IPS-15b (cell line): ENCODE measurements at regions not wholly inside any gene's neighbourhood (a gene's known extent, or its start where the extent isn't known, plus 50 kb on each side); places are given as distances from the start of the nearest gene placed in this dataset.

Source experiments
- H3K27me3 ChIP-seq: one replicate; pipeline ENCODE4 v1.6.1; 2013; ENCODE audit warnings: low read length; ENCODE audit not compliant: control insufficient read depth, insufficient read depth
- H3K36me3 ChIP-seq: one replicate; pipeline ENCODE4 v1.6.1; 2013; ENCODE audit warnings: low read length; ENCODE audit not compliant: control insufficient read depth, insufficient read depth
- H3K4me1 ChIP-seq: one replicate; pipeline ENCODE4 v1.6.1; 2013; ENCODE audit warnings: mild to moderate bottlenecking, low read length; ENCODE audit not compliant: control insufficient read depth, insufficient read depth
- H3K4me3 ChIP-seq: one replicate; pipeline ENCODE4 v1.5.1; 2013; ENCODE audit warnings: low read depth, low read length
- H3K9ac ChIP-seq: one replicate; pipeline ENCODE4 v1.6.1; 2013; ENCODE audit warnings: low read depth, mild to moderate bottlenecking, low read length
- H3K9me3 ChIP-seq: one replicate; pipeline ENCODE4 v1.6.1; 2013; ENCODE audit warnings: mild to moderate bottlenecking, low read length; ENCODE audit not compliant: control insufficient read depth, insufficient read depth

DNA sequence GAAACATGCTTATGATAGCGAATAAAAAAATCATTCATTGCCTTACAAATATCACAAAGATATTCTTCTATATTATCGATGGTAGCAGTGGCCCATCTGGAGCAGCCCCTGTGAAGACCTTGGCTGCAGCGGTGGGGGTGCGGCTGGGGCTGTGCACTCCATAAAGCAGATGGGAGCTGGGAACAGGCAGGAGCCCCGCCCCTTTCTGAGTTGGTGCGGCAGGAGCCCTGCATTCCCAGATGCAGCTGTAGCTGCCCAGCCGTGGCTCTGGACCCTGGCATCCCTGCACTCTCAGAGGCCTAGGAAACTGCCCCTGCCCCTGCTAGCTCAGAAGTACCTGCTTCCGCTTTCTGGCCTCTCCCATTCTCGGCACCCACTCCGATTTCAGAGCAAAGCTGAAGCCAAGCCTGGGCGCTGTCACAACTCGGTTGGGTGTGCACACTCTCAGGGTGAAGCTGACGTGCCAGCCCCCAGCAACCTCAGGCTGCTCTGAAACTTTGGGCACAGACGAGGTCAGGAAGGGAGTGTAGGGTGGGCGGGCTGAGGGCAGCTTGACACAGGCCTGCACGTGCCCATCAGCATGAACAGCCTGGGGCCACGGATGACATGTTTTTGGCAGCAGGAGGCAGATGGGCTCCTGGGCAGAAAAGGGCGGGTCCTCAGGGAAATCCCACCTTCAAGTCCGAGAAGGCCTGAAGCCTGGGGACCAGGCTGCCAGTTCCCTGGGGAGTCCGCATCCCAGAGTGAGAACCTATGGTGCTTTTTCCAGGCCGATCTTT is 1440.8 kb upstream of the ACO1 start:
- Histone ChIP-seq H3K4me1 (no peaks in the 10 kb centered on the region), H3K9ac (no peak overlapping the region), H3K9me3 (no peaks in the 10 kb centered on the region), H3K4me3 (no peak overlapping the region), H3K27me3 (no peaks in the 10 kb centered on the region), H3K36me3 (no peaks in the 10 kb centered on the region)

DNA sequence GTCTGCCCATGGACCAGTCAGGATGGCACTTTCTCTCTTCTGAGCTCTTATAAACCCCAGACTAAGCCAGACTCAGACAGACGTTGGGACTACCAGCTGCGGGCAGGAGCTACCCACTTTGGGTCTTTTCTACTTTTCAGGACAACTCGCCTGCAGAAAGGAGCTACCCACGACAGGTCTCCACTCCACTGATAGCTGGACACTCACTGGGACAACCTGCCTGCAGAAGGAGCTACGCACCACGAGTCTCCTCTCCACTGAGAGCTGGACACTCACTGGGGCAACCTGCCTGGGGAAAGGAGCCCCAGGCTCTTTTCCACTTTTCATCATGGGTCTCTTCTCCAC is 1440.2 kb upstream of the ACO1 start:
- no peak overlapping the region for H3K9ac ChIP-seq
- no peaks in the 10 kb centered on the region for H3K27me3 ChIP-seq
- no peak overlapping the region for H3K4me3 ChIP-seq
- H3K9me3 ChIP-seq: no peaks in the 10 kb centered on the region
- no peaks in the 10 kb centered on the region for H3K36me3 ChIP-seq
- H3K4me1 ChIP-seq: no peaks in the 10 kb centered on the region

DNA sequence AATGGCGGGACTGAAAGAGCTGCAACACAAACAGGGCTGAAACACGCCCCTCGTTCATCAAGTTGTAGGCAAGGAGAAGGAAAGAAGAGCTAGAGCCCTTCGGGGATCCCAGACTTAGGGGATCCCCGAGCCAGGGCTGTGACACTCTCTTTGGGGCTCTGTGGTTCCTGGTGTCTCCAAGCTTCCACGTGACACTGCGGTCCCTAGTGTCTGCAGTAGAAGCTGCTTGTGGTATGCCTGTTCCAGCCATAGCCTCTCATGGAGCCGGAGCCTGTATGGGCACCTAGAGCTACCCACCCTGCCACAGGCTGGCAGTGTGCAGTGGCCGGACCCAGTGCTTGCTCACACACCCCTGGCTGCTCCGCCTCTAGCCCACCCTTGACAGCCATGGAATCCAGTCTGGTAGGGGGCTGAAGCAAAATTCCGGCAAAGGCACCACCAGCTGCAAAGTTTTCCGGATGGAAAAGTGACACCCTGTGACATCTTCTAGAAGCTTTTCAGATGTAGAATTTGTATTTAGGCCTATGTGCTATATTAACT is 1439.6 kb upstream of the ACO1 start:
- no peaks in the 10 kb centered on the region for H3K4me1 ChIP-seq
- no peak overlapping the region for H3K4me3 ChIP-seq
- H3K36me3 ChIP-seq: no peaks in the 10 kb centered on the region
- H3K9me3 ChIP-seq: no peaks in the 10 kb centered on the region
- no peak overlapping the region for H3K9ac ChIP-seq
- H3K27me3 ChIP-seq: no peaks in the 10 kb centered on the region

DNA sequence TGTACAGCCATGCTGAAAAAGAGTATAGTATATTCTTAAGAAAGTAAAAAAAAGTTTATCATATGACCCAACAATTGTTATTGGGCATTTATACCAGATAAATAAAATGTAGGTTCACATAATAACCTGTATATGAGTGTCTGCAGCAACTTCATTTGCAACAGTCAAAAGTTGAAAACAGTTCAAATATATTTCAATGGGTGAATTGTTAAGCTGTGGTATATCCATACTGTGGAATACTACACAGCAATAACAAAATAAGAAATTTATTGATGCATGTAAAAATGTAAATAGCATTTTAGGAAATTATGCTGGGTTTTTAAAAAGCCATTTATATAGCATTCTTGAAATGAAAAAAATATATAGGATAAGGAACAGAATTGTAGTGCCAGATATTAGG is 1420.1 kb upstream of the ACO1 start:
- Histone ChIP-seq H3K4me1 (peaks cover 3% of the 10 kb centered on the region), H3K4me3 (no peak overlapping the region), H3K27me3 (no peaks in the 10 kb centered on the region)

DNA sequence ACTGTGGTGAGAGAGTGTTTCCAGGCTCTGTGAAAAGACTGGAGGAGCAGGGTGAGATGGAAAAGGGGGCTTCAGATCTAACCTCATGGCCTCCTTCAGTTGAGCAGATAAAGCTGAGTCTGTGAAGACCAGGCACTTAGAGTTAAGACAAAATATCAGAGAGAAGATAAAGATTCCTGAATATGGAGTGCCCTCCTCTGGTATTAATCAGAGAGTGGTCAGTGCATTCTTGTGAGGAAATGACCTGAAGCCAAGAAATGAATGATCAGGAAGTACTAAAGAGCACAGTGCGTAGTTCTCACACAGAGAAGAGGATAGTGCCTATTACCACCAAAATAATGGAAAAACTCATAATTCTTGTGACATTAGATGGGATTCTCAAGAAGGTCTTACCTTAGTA is 1417.0 kb upstream of the ACO1 start:
- Histone ChIP-seq H3K9me3 (no peaks in the 10 kb centered on the region), H3K27me3 (no peaks in the 10 kb centered on the region), H3K4me1 (peaks cover 3% of the 10 kb centered on the region), H3K4me3 (no peak overlapping the region), H3K36me3 (no peaks in the 10 kb centered on the region), H3K9ac (no peak overlapping the region)

More for the DNA sequence above, 1420.1 kb upstream of the ACO1 start:
- H3K9me3 ChIP-seq: no peaks in the 10 kb centered on the region
- no peaks in the 10 kb centered on the region for H3K36me3 ChIP-seq
- H3K9ac ChIP-seq: no peak overlapping the region

DNA sequence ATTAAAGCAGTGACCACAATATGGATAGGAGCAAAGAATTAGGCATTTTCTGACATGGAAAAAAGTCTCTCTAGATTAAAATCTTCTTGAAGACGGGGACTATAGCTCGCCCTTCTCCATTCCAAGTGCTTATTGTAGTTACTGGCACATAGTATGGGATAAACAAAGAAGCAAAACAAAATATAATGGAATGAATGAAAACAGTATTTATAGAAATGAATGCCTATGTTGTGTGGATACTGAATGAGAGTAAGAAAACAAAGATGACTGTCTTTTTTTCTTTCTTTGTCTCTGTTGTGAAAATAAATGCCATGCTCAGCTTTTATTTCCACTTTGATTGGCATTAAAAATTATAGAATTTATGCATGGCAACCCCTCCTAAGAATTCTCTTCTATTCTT is 1414.3 kb upstream of the ACO1 start:
- H3K4me3 ChIP-seq: no peak overlapping the region
- no peaks in the 10 kb centered on the region for H3K9me3 ChIP-seq
- peaks cover 3% of the 10 kb centered on the region for H3K4me1 ChIP-seq
- no peaks in the 10 kb centered on the region for H3K27me3 ChIP-seq
- no peaks in the 10 kb centered on the region for H3K36me3 ChIP-seq
- no peak overlapping the region for H3K9ac ChIP-seq

DNA sequence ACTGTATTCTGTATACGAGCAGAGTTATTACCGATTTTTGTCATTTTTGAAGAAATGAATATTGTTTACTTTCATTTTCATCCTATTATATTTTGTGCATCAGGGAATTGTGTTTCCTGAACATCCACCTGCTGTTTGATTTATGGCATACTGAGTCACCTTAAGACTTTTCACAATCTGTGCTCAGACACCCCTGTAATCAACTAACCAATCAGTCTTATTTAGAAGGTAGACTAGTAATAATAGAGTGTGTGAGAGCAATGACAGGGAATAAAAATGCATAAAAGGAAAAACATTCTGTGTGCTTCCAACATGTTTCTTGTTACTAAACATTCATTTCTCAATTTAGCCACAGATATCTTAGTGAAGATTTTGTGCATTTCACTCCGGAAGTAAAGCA is 1413.6 kb upstream of the ACO1 start:
- no peaks in the 10 kb centered on the region for H3K36me3 ChIP-seq
- no peak overlapping the region for H3K9ac ChIP-seq
- H3K4me1 ChIP-seq: peaks cover 3% of the 10 kb centered on the region
- no peak overlapping the region for H3K4me3 ChIP-seq
- H3K9me3 ChIP-seq: no peaks in the 10 kb centered on the region
- H3K27me3 ChIP-seq: no peaks in the 10 kb centered on the region

DNA sequence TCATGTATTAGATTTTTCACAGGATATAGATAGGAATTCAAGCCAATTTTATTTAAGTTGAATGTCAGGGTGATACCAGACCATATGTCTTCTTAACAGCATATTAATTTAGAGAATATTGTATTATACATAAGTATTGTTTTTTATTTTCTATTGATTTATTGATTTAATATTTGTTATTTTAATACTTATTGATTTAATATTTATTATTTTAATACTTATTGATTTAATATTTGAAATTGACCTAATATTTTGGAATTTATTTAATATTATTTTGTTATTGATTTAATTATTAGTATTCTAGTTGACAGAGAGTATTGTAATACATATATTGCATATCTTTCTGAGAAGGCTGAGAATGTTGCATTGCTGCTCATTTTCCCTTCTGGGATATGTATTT is 1411.8 kb upstream of the ACO1 start:
- H3K27me3 ChIP-seq: no peaks in the 10 kb centered on the region
- H3K4me1 ChIP-seq: peaks cover 2% of the 10 kb centered on the region
- no peaks in the 10 kb centered on the region for H3K9me3 ChIP-seq
- no peak overlapping the region for H3K4me3 ChIP-seq
- H3K9ac ChIP-seq: no peak overlapping the region
- H3K36me3 ChIP-seq: no peaks in the 10 kb centered on the region

DNA sequence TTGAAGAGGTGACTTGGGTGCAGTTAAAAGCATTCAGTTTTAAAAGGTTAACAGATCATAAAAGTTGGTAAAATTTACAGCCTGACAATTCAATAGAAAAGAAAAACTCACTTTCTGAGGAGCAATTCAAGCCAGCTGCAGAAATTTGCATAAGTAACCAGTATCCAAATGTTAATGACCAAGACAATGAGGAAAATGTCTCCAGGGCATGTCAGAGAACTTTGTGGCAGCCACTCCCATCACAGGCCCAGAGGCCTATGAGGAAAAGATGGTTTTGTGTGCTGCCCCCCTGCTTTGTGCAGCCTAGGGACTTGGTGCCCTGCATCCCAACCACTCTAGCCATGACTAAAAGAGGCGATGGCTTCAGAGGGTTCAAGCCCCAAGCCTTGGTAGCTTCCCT is 1406.5 kb upstream of the ACO1 start:
- no peaks in the 10 kb centered on the region for H3K27me3 ChIP-seq
- no peak overlapping the region for H3K4me3 ChIP-seq
- no peaks in the 10 kb centered on the region for H3K36me3 ChIP-seq
- H3K4me1 ChIP-seq: peaks cover 4% of the 10 kb centered on the region
- H3K9me3 ChIP-seq: no peaks in the 10 kb centered on the region
- no peak overlapping the region for H3K9ac ChIP-seq

DNA sequence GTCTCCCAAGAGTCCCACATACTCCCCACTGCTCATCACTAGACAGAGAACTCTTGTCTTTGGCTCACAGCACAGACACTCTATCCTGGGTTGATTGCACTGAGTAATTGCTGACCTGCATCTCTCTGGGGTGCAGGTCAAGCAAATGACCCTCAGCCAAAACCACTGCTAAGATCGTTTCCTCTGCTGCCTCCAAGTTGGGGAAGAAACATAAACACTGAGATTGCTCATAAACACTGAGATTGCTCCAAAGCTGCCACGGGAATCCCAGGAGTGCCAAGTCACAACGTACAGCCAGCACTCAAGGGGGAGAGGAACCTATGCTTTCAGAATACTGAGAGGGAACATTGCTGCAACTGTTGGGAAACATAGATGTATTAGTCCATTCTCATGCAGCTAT is 1402.1 kb upstream of the ACO1 start:
- no peaks in the 10 kb centered on the region for H3K36me3 ChIP-seq
- no peak overlapping the region for H3K9ac ChIP-seq
- H3K4me3 ChIP-seq: no peak overlapping the region
- H3K9me3 ChIP-seq: no peaks in the 10 kb centered on the region
- H3K4me1 ChIP-seq: peaks cover 4% of the 10 kb centered on the region
- no peaks in the 10 kb centered on the region for H3K27me3 ChIP-seq

DNA sequence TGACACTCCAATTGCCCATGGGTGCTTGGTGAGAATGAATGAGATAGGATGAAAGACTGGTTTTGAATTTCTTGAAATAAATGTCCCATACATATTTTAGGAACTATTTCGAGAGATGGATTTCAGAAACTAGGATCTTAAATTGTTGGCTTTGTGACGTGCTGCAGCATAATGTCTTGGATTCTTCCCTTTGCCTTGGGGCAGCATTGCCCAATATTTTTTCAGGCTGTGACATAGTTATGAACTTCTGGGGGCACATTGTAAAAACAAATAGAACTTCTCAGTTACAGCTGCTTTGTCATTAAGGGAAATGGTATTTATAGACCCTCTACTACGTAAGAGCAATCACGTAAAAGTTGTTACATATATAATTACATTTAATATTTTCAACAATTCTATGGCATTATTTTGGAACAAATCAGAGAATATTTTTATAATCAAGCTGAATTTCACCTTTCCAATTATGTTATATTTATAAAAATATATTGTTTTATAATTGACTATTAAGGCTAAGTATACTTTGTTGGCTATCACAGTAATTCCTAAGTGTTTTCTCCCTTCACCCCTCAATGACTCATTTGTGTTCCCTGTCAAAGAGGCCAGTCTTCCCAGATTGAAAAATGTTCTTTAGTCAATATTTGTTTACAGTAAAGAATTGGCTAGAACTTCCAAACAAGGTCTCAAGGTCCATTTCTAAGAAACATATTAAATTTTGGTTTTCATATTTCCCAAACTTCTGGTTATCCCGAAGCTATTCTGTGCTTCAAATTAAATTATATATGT is 1388.3 kb upstream of the ACO1 start:
- no peaks in the 10 kb centered on the region for H3K36me3 ChIP-seq
- H3K27me3 ChIP-seq: no peaks in the 10 kb centered on the region
- H3K9ac ChIP-seq: no peak overlapping the region
- H3K9me3 ChIP-seq: no peaks in the 10 kb centered on the region
- H3K4me3 ChIP-seq: no peak overlapping the region
- H3K4me1 ChIP-seq: no peaks in the 10 kb centered on the region

DNA sequence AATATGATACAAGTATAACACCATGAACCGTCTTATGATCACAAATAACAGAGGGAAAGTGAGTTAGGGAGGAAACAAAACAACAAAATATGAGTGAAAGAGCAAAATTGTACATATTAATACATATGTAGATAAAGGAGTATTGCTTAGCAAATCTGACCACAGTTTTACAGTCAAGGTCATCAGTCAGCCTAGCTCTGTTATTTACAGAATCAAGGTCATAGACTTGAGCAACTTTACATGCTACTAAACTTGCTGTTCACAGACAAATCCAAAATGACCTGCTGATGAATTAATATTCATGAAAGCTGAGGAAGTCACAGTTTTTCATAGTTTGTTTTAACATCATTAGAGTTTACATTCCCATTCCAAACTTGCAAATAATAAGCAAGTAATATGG is 1387.7 kb upstream of the ACO1 start:
- Histone ChIP-seq H3K4me1 (no peaks in the 10 kb centered on the region), H3K4me3 (no peak overlapping the region), H3K9me3 (no peaks in the 10 kb centered on the region), H3K9ac (no peak overlapping the region), H3K27me3 (no peaks in the 10 kb centered on the region), H3K36me3 (no peaks in the 10 kb centered on the region)
